Astrocyte of the spinal cord (primary cell): ENCODE measurements at regions not wholly inside any gene's neighbourhood (a gene's known extent, or its start where the extent isn't known, plus 50 kb on each side); places are given as distances from the start of the nearest gene placed in this dataset.
"Not testable (repeated sequence)": the region's sequence is repeated elsewhere in the genome, so short reads cannot be mapped to it uniquely, and the experiment has no call there.

ENCODE experiments used
- DNase-seq: peaks from one replicate; pipeline ENCODE4 v3.0.0; 2011; ENCODE audit warnings: low read depth, low spot score
- H3K4me3 ChIP-seq: 2 replicates; pipeline ENCODE4 v1.5.1; 2011; ENCODE audit warnings: low read depth, mild to moderate bottlenecking, low read length, moderate library complexity
- in situ Hi-C: cut with HindIII; loops from 2 replicates; pipeline ENCODE4 v1.10.0; 2017; ENCODE audit warnings: low sequenced_read_pairs
- TF ChIP-seq, protein P1 (sequence below): IDR thresholded peaks from 2 replicates; pipeline ENCODE4 v1.5.1; 2012; ENCODE audit warnings: low read depth, mild to moderate bottlenecking, low read length, inconsistent platforms

DNA sequence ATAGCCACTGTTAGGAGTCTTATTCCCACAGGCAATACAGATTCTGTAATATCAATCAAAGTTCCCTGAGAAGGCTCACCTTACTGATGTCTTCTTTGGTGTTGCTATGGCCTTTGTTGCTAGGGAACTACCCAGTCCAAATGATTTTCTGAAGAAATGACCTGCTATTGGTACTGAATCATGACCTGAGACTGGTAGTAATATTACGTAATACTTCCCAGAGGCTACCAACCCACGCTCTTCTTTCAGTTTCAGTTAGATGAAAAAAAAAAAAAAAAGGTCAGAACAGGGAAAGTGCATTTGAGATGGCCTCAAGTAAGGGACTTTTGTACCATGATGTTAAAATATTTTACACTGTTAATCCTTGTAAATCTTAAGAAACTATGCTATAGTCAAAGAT, 1092.5 kb upstream of the EPHA6 start:
- DNase-seq = no peak
- in situ Hi-C loops = no loop called here
- no peak overlapping the region for H3K4me3 ChIP-seq
- TF ChIP-seq, protein P1, sequence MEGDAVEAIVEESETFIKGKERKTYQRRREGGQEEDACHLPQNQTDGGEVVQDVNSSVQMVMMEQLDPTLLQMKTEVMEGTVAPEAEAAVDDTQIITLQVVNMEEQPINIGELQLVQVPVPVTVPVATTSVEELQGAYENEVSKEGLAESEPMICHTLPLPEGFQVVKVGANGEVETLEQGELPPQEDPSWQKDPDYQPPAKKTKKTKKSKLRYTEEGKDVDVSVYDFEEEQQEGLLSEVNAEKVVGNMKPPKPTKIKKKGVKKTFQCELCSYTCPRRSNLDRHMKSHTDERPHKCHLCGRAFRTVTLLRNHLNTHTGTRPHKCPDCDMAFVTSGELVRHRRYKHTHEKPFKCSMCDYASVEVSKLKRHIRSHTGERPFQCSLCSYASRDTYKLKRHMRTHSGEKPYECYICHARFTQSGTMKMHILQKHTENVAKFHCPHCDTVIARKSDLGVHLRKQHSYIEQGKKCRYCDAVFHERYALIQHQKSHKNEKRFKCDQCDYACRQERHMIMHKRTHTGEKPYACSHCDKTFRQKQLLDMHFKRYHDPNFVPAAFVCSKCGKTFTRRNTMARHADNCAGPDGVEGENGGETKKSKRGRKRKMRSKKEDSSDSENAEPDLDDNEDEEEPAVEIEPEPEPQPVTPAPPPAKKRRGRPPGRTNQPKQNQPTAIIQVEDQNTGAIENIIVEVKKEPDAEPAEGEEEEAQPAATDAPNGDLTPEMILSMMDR = no peak

DNA sequence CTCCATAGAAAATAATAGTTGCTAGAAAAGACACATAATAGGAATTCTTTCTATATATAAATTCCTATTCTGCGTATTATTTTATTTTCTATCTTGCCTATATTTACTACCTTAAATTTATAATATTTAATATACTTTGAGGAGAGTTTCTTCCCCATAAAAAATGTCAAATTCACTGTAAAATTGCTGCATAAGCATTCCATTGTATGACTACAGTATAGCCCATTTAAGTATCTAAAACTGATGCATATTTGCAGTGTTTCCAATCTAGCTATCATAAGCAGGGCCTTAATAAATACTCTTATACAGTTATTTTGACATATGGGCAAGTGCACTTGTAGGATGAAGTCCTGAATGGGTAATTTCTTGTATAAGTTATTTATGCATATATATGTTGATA, 1088.6 kb upstream of the EPHA6 start:
- no peak overlapping the region for H3K4me3 ChIP-seq
- TF ChIP-seq, protein P1 = no peak
- in situ Hi-C loops = no loop called here
- DNase-seq = no peak

DNA sequence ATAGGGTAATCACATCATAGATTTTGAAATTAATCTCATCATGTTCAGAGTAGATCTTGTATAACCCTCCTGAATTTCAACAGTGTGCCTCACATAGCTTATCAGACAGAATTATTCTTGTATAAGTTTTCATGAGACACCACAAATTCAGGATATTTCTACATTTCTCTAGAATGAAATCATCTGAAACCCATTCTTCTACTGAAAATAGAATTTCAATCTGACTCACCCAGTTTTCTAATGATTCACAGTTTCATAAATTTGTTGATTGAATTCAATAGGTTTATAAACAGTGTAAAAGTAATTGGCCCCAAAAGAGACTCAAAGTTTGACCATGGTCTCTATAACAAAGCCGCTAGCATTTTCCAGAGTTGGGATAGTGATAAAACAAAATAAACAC, 1082.6 kb upstream of the EPHA6 start:
- no peak overlapping the region for H3K4me3 ChIP-seq
- no peak for DNase-seq
- TF ChIP-seq, protein P1 = no peak
- in situ Hi-C loops = no loop called here

DNA sequence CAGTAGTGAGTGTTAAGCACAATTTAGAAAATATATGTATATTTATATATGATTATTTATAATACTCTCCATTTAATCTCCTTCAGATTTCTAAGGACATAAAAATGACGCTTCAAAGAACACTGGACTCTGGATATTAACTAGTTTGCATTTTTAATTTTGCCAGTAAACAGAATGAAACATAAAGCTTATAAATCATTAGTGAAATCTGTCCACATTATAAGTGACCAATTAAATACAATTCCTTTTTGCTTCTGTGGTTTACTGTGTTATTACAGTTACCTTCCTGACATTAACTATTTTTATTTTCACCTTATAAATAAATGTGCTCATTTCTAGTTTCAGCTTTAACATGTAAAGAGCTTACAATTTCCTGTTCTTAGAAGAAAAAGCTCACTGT, 1081.1 kb upstream of the EPHA6 start:
- H3K4me3 ChIP-seq = no peak overlapping the region
- DNase-seq = no peak
- TF ChIP-seq, protein P1 = no peak
- in situ Hi-C loops = no loop called here

DNA sequence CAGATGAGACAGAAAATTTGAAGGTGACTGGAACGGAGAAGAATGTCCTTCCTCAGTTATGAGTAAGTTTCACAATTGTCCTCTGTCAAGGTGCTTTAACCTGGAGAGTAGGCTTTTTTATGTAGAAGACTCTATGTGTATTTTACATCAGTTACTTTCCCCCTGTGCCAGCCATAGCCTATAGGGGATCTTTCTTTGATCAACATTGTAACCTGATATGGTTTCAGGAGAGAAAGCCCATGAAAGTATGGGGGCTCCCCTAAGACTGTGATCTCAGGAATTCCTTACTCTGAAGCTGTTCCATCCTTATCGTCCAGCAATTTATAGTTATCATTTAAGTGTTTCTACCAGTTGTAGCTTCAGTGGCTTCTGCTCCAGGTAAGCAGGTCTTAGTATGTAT, 1076.3 kb upstream of the EPHA6 start:
- no peak overlapping the region for H3K4me3 ChIP-seq
- TF ChIP-seq, protein P1 = no peak
- in situ Hi-C loops = no loop called here
- no peak for DNase-seq

DNA sequence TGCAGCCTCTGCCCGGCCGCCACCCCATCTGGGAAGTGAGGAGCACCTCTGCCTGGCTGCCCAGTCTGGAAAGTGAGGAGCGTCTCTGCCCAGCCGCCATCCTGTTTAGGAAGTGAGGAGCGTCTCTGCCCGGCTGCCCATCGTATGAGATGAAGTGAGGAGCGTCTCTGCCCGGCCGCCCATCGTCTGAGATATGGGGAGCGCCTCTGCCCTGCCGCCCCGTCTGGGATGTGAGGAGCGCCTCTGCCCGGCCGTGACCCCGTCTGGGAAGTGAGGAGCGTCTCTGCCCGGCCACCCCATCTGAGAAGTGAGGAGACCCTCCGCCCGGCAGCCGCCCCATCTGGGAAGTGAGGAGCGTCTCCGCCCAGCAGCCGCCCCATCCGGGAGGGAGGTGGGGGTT, 1069.5 kb upstream of the EPHA6 start:
- in situ Hi-C loops, H3K4me3 ChIP-seq, DNase-seq: not testable (repeated sequence)

DNA sequence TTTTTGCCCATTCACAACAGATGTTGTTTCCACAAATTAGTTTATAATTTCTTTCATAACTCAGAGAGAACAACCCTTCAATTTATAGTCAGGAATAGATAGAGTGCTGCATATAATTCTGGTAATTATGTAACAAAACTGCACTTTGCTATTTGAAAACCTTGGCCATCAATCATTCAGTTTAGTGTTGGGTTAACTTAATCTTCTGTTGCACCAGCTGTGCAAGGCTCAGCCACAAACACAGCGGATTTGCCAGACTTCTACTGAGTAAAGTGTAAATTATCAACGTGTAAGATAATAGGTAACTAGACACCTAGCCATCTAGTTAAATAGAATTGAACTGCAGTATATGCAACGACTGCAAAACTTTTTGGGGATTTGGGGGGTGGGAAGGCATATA, 1064.3 kb upstream of the EPHA6 start:
- no peak overlapping the region for H3K4me3 ChIP-seq
- TF ChIP-seq, protein P1 = no peak
- in situ Hi-C loops = no loop called here
- DNase-seq = no peak
